NCI-H2081 (cell line): ENCODE measurements at regions not wholly inside any gene's neighbourhood (a gene's known extent, or its start where the extent isn't known, plus 50 kb on each side); places are given as distances from the start of the nearest gene placed in this dataset.

Experiments used
- DNase-seq, 2 experiments: peaks; one replicate each; lab custom pipeline; 2025; lab: John Stamatoyannopoulos, UW

DNA sequence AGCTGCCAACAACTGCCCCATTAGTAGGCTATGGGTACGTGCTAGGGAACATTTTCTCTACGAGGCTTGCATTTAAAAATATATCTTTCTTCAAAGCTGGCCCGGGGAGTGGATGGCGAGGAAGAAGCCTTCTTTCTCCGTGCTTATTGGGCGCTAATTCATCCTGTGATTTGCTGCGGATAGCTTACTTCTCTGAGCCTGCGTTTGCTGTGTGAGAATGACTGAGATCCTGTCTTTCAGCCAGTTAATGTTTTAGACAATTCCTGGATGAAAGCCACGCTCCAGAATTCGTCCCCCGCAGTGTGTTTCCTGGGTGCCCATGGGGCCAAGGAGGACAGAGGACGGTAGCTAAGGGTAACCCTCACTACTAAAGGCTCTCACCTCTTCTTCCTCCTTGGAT lies 57.8 kb upstream of the TARBP1 start:
- no peak for DNase-seq

DNA sequence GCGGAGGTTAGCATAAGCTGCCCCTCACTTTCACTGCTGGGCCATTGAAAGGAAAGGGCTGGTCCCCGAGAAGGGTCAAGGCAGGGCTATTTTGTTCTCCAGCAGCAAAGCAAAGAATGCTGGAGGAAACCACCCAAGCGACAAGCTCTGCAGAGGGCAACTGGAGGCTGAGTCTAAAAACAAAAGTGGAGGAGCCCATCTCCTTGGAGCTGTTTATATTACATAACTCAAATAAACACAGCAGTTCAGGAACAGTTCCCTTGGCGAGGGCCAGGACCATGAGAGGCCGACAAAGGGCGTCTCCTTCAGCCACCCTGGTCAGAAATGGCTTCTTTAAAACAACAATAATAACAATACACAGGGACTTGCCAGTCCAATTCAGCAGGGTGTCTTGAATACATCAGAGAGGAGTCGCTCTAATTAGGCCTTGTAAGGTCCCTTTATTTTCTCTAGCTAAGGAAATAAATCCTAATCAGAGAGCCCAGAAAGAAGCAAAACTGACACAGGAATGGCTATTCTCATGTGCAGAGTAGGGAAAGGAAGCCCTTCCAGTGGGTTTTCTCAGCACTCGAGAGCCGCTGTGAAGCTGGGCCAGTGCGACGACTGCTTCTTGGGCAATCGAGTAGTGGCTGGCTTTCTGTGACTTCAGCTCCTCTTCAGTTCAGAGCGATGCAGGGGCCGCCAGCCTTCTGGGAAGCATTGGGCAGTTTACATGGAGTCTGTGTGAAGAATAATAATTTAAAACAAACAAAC lies 57.0 kb upstream of the TARBP1 start:
- no peak for DNase-seq

DNA sequence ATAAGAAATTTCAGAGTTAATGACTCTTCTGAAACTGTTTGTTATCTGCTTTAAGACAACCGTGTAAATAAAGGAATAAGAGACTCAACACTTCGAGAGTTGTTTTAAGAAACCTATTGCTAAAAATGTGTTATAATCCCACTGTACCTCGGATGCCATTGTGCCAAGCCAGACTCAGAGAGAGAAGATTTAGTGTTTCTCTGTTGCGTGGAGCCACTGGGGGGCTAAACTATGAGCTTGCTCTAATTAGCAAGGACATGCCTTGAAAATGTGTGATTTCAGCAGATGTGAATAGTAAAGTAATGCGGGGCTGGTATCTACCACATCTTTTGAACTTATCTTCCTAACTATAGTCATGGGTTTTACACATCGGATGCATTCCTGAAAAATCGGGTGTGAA lies 56.2 kb upstream of the TARBP1 start:
- no peak for DNase-seq

DNA sequence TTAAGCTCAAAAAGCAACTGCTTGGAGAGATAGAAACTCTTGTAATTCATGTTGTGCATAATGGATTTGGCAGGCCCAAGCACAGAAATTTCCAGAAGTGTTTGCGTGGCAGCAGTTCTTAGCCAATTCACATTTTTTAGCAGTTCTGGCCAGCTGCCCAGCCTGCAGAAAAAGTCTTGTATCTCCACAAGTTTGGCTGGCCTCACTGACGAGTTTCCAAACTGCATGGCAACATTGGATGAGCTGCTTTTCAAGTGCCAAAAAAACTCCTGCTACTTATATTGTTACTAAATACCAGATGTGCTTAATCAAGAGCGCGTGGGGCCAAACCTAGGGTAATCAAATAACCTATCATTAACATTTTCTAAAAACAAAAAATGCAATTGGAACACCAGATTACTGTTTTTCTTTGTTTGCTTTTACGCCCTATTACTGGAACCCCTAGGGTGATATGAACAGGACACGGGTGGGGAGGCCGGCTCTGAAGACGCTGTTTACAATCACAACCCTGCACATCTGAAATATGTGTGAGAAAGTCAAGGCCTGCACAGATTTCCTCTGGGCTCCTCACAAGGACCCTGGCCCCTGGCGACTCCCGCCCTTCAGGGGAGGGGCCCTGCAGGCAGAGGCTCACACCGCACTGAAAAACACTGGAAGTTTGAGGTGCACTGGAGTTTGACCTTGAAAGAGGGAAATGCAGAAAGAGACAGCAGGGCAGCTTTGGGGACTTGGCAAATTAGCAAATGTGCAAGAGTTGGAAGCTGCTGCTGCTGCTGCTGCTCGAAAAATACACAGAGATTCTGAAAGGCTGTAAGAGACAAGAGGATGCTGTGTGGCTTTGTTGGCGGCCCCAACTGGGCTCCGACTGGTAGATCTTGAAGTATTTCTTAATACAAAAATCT lies 55.2 kb upstream of the TARBP1 start:
- peak; percentile 44 to 76 for DNase-seq

DNA sequence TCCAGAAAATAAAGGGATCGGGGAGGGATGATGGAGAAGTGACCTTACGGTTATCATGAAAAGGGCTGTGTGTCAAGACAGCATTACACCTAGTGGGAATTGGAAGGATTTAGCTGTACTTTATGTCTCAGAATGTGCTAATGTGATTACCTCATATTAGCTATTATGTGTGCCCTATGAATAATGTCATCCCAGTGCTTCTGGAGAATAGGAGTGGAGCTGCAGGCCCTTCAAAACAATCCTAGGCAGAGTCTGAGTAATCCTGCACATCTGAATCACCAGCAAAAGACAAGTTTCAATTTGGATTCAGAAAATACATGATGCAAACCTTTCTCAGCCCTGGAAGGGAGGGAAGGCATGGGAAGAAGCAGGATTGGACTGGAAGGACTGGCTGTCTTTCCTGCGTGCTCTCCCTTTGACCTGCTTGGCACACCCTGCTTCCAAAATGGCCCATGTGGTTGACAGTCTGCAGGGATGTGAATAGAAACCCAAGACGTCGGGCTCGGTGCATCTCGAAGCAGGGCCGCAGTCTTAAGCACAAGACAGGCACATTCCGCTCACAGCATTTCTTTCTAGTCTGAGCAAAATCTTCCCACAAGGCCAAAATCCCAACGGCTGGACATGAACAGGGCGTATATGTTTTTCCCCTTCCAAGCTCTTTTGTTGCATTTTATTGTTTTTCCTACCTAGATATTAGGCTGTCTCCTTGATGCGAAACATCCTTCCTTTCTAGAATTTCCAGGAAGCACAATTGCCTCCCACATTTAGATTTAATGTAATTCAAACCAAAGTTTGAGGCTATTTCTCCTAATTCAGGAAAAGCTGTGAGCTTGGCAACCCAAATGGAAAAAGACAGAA lies 54.3 kb upstream of the TARBP1 start:
- no peak for DNase-seq

DNA sequence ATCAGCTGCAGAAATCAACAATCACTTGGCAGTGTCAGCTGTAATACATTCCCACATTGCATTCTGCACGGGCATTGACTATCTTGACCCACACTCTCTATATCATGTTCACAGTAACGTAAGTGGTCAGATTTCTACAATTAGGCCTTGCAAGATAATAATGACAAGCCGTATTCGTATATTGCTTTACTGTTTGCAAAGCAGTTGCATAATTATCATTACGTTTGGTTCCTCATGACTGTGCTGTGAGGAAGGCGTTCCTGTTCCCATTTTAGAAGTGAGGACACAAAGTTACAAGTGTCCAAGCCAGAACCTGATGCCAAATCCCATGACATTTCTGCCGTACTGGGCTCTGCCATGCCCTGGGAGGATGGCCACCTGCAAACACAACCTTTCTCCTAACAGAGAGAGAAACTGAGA lies 53.5 kb upstream of the TARBP1 start:
- DNase-seq: no peak

DNA sequence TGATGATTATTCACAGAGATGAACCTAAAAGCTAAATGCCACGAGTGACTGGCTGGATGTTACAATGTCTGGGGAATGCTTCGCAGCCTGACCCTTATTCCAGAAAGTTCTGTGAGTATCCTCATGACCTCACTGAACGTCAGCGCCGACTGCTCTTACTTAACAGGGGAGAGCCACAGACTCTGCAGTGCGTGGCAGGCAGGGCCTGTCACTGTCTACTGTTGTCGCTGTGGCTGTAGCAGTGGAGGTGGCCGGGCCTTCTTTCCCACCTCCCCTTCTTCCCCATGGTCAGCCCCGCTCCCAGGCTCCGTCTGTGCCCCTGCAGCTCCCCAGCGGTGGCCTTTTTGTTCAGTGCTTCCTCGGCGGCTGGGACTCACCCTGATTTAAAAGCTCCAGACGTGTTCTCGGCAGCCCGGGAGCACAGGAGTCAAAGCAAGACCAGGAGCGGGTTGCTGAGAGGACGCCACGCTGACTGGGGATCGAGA lies 52.2 kb upstream of the TARBP1 start:
- DNase-seq: no peak

DNA sequence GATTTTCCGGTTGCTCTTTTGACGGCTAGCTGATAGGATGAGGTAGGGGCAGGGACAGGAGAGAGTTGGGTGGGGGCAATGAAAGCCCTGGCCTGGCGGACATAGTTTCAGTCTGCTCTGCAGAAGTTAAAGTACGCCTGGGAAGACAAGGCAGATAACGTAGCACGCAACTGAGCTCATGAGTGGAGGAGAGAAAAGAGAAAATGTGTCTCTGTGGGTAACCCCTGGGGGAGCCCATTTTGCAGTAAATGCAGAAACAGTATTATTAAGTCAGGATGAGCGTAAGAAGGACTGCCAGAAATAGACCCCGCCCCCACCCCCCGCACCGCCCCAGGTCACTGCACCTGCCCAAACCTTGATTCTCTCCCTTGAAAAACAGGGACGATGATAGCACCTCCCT lies 51.7 kb upstream of the TARBP1 start:
- DNase-seq: no peak

DNA sequence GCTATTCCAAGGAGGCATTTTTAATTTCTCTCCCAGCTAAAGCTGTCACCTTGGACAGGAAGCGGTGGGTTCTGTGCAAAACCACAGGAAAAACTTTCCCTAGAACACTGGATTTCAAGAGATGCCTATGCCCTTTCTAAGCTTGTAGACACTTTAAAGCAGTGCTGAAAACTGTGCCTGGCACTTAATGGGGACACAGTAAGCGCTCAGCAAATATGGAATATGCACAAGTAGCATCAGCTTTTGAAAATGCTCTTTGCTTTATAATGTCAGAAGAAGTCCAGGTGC lies 50.9 kb upstream of the TARBP1 start:
- no peak for DNase-seq

DNA sequence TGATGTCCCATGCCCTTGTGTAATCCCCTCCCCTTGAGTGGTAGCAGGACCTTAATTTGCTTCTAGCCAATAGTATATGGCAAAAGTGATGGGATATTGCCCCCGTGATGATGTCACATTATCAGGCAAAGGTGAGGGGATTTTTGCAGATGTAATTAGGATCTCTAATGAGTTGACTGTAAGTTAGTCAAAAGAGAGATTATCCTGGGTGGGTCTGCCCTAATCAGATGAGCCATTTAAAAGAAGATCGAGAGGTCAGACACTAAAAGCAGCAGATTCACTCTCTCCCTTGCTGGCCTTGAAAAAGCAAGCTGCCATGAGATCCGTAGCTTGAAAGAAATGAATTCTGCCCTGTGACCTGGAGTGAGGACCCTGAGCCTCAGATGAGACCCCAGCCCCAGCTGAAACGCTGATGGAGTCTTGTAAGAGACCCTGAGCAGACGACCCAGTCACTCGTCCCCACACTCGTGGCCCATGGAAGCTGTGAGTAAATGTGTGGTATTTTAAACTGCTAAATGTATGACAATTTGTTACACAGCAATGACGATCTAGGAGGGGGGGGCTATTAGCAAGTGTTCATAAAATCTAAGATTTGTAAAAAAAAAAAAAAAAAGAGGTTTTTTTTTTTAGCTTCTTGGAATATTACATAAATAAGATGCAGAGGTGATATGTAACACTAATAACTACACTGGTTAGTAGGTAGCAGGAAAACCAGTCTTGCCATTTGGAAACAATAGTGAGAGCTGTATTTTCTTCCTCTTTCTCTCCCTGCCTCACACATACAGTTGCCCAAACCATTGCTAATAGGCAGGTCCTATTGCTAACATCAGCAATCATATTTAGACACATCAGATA lies 50.3 kb upstream of the TARBP1 start:
- DNase-seq: no peak
